Stimulated activated CD4-positive, alpha-beta T cell treated with anti-CD3 and anti-CD28 coated beads, TNF-alpha, amount 100 ng/mL, for 1 hour (primary cell): ENCODE measurements at regions not wholly inside any gene's neighbourhood (a gene's known extent, or its start where the extent isn't known, plus 50 kb on each side); places are given as distances from the start of the nearest gene placed in this dataset.

Experiments
- DNase-seq, 3 donors: peaks; one replicate each; pipeline ENCODE4 v3.0.0-alpha.2; 2020; ENCODE audit warnings: low read depth in 3 of 3, low spot score in 1 of 3

DNA sequence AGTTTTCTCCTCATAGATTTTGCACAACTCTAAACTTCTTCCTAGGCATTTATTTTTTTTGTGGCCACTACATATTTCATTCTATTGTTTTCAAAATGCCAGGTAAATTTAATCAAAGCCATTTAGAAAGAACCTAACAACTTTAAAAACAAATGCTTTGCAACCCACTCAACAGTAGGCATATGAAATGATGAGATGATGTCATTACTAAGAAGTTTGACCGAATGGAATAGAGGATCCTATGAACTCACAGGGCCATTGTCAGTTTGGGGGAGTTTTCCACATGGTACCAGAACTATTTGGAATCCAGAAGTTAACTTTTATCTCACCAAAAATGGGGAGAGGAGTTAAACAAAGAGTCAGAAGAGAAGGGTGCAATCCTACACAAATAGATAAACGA is 100.7 kb upstream of the INHBA start:
- no peak for DNase-seq

DNA sequence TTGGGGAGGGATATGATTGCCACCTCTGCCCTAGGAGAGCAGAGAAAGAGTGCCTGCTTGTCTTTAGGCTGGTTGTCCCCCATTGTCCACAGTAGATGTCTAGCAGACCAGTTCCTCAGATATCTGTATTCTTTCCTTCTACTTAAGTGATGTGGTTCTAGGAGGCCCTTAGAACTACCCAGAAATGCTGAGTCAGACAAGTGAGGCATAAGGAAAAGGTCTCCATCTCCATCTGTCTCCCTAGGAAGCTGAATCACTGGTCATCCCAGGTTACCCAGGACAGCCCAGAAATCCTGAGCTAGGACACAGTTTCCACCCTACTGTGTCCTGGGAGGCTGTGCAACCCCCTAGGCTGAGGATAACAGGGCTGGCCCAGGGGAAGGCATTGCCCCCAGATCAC is 93.4 kb upstream of the INHBA start:
- DNase-seq: no peak

DNA sequence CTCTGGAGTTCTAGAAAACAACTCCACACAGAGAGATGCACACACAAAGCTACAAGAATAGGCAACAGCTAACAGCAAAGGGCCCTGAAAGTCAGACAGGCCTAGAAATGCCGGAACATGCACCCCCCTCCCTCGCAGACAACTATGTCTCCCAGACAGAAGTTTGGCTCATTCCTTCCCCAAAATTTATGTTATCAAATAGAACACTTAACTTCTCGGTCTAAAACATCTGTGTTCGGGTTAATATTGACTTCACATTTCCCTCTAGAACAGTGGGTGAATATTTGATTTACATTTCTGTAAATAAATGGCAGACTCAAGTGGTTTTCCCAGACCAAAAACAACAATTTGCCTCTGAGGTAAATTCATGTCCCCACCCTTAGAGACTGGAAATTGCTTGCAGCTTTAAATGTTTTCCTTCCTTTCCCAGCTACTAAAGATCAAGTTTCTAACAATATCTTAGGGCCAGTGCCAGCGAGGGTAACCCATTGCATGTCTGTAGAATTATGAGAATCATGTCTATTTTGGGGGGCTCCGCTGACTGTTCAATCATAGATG is 92.5 kb upstream of the INHBA start:
- no peak for DNase-seq

DNA sequence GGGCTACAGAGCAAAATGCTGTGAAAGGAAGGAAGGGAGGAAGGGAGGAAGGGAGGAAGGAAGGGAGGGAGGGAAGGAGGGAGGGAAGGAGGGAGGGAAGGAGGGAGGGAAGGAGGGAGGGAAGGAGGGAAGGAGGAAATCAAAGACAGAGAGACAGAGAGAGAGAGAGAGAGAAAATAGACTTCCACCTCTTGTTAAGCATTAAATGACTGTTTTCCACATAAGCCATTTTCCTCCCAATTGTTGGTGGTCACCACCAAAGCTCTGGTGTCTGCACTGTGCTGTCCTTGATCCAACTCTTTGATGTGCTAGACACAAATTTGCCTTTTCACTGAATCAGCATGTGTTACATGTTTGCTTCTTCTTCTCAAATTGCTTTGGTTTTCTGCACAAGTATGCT is 90.7 kb upstream of the INHBA start:
- no peak for DNase-seq

DNA sequence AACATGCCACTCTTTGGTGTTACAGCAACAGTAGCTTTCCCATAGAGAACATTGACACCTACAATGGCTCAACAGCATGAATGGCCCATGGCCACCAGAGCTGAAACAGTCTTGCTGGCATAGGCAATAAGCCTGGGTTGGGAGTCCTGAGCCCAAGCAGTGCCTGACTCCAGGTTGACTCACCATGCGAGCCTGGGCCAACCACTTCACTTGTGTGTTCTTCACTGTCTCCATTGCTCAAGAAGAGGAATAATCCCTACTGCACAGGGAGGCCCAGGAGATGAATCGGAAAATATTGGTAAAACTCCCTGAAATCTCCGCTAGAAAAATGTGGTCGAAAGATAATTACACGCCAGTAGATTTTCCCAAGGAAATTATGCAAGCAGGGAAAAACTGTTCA is 89.2 kb upstream of the INHBA start:
- no peak for DNase-seq

DNA sequence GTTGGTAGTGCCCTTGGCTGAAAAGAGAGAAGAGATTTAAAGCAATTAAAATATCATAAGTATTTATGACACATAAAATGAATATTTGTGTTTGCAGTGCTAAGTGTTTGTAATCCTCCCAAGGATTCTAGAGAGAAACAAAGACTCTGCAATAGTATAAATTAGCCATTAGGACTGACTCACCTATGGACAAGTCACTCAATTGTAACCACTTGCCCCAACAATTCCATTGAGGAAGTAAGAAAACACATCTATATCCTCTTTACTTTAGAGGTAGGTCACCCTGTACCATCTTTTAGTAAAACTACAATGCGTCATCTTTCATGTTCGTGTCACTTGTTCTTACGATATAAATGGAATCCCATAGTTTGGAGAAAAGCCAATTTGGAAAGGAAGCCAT is 85.7 kb upstream of the INHBA start:
- DNase-seq: no peak

DNA sequence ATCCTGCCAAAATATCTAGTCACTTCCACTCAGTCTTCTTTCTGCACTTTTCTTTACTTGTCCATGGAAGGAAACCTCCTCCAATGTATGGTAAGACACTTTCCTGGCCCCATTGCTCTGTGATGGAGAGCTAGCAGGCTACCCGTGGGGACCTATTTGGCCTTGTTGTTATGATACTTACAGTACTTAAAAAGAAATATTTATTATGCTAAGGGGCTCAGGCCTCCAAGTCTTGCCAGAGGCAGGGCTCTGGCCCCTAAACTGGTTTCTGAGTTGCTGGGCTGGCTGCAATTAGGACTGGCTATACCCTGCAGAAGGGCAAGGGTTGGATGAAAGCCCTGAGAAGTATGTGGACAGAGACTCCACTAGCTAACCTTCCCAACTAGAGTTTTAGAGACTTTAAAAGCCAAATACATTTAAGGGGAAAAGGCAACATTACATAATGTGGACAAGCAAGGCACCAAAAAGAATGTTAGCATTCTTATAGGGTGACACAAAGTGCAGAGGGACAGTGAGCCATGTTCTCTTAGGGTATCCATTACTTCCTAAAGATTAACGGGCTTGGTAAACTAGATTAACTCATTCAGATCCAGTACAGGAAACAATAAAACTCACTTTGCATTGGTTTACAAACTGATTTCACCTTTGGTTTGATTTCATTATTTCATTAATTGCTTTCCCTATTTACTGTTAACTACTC is 84.9 kb upstream of the INHBA start:
- no peak for DNase-seq

DNA sequence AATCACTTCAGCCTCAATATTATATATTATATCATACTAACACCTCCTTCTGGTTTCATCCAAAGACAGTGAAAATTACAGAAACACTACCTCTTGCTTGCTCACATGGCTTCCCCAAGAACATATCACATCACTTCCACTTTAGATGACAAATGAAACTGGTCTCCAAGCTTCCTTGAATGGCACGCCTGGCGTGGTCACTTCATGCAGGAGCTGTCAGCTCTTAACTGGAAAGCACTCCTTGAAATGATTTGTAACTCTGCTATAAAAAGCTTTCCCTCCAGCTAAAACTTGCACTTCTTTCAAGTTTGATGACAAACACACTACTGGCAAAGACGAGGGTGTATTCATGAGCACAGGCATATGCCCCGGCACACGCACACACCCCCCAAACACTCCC is 84.1 kb upstream of the INHBA start:
- DNase-seq: no peak

DNA sequence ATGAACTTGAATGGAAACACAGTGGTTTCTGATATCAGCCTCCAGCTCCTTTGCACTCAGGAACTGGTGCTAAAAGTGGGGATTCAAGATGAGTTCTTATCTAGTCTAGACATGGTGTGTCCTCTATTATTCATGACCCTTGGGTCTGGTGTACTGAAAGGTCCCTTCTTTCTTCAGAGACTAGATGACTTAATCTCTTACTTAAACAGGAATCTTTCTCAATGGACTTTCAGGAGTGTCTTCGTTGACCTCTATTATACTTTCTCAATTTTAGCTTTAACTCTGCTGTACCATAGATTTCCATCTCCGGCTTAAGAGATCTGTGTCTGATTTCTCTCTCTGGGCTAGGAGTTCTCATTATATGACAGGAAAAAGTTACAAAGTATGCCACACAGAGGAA is 83.5 kb upstream of the INHBA start:
- DNase-seq: no peak

DNA sequence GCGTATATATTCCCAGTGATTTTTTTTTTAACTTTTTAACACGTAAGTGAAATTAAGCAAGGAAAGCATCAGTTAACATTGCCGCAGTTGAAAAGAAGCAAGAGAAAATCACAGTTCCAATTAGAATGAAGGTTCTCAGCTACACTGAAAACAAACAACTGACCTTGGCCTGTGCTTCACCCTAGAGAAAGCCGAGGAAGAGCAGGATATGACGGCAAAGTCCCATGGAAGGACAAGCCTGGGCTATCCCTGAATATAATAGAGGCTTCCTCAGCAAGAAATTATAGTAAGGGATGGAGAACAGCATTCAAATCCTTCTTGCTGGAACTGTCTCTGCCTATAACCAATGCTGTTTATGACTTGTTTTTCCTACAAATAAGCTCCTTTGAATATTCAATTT is 83.0 kb upstream of the INHBA start:
- no peak for DNase-seq

DNA sequence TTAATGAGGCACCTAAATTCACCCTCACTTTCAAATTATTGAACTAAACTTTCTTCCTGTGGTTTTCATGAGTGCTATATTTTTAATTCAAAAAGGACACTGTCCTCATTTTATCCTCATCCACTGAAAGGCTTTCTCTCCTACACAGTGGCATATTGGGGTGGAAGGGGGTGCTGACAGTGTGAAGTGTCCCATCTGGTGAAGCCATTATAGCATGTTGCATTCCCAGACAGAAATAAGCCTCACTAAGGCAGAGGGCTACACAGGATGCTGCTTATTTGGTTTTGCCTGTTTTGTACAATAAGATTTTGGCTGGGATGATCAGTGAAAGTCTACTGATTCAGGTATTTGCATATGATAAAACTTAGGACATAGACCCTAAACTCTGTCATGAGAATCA is 82.4 kb upstream of the INHBA start:
- no peak for DNase-seq

DNA sequence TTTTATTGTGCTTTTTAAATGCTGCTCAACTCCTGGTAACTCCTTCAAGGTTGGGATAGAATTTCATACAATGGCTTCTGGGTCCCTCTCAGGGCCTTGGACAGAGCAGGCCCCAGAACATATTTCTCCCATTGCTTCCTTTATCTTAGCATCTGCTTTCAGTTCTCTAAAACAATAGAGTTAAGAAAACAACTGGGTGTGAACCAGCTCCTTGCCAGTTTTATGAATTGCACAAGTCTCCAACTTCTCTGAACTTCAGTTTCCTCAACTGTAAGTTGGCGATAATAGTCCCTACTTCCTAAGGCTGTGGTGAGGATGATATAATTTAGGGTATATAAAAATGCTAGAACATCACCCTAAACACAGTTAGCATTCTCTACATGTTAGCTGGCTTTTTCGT is 77.0 kb upstream of the INHBA start:
- DNase-seq: no peak

DNA sequence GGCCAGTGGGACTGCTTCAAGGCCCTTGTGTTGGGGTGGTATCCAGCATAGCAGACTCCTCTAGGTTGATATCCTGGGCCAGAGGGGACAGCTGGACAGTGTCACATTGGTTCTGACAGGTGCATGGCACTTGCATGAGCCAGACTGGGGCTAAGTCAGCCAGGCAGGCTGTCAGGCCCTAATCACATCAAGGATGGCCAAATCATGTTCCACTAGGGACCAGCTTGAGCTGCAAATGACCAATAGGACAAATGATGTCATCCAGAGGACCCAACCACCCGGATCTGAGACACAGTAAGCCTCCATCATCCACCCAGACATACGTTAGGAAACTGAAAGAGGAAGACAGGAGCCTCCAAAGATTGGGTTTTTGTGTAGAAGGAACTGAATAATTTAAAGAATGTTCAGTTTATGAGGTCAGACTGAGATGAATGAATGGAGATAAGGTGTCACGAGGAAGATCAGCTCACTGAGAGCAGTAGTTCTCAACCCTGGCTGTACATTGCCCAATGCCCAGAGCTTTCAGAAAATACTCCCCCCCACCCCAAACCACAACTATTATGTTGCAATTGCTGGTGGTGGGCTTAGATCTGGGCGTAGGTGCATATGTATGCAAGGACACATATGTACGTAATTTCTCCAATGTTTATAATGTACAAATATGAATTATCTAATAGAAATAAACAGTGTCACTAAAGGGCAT is 75.2 kb upstream of the INHBA start:
- DNase-seq: no peak

DNA sequence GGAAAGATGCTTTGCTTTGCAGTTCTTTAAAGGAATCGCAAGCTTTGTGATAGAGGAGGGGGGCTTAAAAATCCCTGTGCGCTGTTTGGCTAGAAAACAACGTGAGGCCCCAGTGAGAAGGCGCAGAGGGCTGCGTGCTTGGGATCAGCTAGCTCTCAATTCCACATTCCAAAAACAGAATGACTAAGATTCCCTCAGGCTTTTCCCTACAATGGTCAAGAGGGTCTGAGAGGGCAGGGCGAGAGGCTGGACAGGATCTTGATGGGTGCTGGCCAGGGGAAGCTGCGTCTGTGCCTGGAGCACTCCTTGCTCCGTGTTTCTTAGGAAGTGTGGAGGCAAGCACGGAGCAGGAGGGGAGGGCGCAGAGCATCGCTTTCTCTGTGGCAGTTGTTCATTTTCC is 72.1 kb upstream of the INHBA start:
- no peak for DNase-seq

DNA sequence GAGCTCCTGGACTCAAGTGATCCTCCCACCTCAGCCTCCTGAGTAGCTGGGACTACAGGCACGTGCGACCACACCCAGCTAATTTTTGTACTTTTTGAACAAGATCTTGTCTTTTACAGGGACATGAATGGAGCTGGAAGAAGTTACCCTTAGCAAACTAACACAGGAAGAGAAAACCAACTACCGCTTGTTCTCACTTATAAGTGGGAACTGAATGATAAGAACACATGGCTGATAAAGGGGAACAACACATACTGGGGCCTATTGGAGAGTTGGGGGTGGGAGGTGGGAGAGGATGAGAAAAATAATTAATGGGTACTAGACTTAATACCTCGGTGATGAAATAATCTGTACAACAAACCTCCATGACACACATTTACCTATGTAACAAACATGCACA is 70.9 kb upstream of the INHBA start:
- DNase-seq: no peak

DNA sequence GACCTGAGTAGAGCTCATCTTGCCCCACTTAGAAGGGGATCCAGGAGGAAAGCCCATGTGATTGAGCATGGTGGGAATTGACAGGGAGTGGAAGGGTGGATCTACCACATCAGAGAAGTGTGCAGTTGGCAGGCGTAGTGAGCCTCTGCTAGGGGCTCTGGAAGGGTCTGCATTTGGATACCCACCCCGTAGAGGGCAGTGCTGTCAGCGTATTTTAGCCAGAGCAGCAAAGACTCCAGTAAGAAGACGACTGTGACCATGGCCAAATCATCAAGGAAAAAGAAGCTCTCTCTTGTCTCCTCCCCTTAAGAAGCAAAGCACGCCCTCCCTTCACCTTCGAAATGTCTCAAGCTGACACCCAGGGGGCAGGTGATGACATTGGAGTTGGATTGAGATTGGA is 68.8 kb upstream of the INHBA start:
- no peak for DNase-seq

DNA sequence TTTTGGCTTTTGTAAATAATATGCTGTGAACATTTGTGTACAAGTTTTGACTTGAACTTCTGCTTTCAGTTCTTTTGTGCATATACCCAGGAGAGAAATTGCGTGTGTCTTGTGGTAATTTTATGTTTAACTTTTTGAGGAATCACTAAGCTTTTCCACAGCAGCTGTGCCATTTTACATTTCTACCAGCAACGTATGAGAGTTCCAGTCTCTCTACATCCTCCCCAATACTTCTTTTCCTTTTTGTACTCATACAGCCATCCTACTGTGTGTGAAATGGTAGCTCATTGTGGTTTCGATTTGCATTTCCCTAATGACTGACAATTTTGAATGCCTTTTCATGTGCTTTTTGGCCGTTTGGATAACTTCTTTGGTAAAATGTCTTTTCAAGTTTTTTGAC is 66.3 kb upstream of the INHBA start:
- DNase-seq: no peak

DNA sequence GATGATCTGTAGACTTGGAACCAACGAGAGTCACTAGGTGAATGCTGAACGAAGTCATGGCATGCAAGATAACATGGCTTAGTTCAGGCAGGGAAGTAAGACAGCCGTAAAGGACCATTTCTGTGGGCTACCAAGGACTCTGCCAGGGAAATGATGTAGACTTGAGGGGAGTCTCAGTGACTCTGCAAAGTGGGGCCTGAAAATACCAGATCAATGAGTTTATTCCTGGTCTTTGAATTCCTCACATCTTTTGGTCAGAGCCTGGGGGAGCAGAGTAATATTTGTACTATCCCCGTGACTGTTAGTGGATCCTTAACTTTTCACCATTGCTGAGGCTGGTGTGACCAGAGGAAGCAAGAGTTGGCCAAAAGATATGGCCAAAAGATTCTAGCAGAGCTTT is 60.7 kb upstream of the INHBA start:
- no peak for DNase-seq

DNA sequence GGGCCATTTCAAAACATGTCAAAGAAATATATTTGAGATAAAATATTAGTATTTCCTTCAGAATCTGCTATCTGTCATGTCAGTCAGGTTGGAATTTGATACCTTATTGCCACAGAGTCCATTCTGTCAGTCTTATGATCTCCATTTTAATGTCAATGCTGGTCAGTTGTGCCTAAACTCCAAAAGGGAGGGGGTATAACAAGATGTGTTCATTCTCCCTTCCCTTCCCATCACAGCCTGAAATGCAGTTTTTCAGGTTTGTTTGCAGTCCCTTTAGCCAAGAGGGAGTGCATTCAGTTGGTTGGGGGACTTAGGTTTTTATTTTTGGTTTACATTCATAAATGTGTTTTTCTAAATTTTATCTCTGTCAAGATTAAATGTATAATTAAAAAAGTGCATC is 59.8 kb upstream of the INHBA start:
- DNase-seq: no peak

DNA sequence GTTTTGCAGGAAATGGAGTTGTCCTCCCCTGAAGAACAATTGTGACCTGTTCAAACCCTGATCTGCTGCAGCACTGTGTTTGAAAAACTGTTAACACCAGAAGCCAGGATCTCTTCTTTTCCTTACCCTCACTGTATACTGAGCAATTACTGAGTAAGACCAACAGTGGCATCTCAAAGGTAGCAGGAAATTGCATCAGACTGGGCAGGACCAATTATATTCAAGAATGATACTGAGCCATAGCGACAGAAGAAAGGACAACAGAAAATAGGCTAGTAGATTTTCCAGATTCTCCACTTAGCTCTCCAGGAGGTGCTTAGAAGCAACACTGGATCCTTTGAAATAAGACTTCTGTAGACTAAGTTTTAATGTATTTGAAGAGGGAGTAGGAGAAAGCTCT is 57.4 kb upstream of the INHBA start:
- DNase-seq: no peak

DNA sequence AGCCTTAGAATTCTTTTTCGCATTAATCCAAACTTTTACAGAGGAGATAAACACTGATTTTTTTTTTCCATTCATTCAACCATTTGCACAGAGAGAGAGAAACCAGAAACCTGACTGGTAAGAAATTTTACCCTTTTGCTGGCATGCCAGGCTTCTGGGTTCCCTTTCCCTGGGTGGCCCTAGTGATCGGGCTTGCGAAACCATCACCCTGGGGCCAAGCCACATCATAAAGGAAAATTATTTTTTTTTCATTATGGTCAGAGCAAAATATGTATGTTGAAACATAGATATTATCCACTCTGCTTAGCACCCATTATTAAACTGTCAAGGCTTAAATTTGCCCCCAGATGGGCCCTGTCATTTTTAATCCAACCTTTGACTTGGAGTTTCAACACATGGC is 55.4 kb upstream of the INHBA start:
- no peak for DNase-seq

DNA sequence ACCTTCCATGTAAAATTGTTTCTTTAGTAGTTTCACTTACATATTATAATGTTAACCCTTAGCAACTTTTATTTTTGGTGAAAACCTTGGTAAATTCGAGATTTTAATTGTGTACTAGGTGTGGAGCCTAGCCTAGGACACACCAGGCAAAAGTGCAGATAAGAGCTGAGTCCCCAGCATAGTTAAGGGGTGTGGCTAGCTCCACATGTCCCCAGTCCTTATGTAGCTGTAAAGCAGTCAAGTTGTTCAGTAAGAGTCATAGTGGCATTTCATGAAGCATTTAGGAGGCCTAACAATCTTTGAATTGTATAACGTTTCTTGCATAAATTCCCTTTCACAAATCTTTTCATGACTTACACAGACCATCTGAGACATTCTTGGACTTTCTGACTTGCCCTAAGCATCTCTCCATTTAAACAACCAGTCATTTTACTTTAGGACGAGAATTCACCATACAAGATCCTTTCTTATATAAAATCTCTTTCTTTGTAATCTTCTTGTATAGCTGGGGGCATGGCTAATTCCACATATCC is 53.8 kb upstream of the INHBA start:
- no peak for DNase-seq

DNA sequence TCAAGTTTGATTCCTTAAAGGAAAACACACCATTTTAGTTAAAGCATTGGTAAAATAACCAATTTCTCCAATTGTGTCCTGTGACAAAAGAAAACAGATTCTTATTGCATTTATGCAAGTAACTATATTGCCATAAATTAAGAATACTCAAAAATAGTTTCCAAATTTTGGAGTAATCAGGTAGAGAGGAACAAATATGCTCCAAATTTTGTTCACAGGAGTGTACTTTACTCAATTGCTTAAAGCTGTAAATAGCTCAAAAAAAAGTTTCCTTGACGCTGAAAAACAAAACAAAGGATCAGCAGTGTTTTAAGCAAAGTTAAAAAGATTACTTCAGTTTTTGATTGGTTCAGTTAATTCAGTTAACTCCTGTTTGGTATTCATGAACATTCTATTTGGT is 52.2 kb upstream of the INHBA start:
- DNase-seq: no peak
